OCI-LY7 (cell line): ENCODE measurements at regions not wholly inside any gene's neighbourhood (a gene's known extent, or its start where the extent isn't known, plus 50 kb on each side); places are given as distances from the start of the nearest gene placed in this dataset.

Source experiments
- BruUV-seq: library from RNA; stranded (reverse); fragments of 400-500 nt; replicated peaks from 2 replicates; lab custom pipeline; 2021; lab: Mats Ljungman, UMichigan
- CTCF ChIA-PET: fragments of 300-600 bp; sonication (Branson Sonifier 250); formaldehyde crosslinking; loops from one replicate; lab custom pipeline; 2022; ENCODE audit warnings: antibody characterized with exemption; ENCODE audit not compliant: unreplicated experiment; lab: Charles Lee
- POLR2A ChIA-PET: fragments of 300-600 bp; sonication (Branson Sonifier 250); formaldehyde crosslinking; loops from one replicate; lab custom pipeline; 2022; ENCODE audit warnings: antibody characterized with exemption; lab: Charles Lee
- DNase-seq: peaks from one replicate; pipeline ENCODE4 v3.0.0-alpha.2; 2015; ENCODE audit warnings: low spot score
- H2AFZ ChIP-seq: fragments of 200-600 bp; sonication (generic), shearing (Covaris generic); 2 replicates; pipeline ENCODE4 v1.6.1; 2014; ENCODE audit warnings: mild to moderate bottlenecking, antibody characterized with exemption, low read length, moderate library complexity
- H3K27ac ChIP-seq: fragments of 200-600 bp; sonication (generic); 2 replicates; pipeline ENCODE4 v1.5.1; 2014; ENCODE audit warnings: mixed run types, low read depth, mild to moderate bottlenecking, moderate library complexity, low read length, inconsistent platforms; ENCODE audit not compliant: poor library complexity, severe bottlenecking
- H3K36me3 ChIP-seq: fragments of 200-600 bp; sonication (generic); 2 replicates; pipeline ENCODE4 v1.6.1; 2014; ENCODE audit warnings: mild to moderate bottlenecking, antibody characterized with exemption, low read length, moderate library complexity, mixed read lengths; ENCODE audit not compliant: insufficient read depth
- H3K4me1 ChIP-seq: fragments of 200-600 bp; sonication (generic); 2 replicates; pipeline ENCODE4 v1.5.1; 2014; ENCODE audit warnings: mild to moderate bottlenecking, low read length; ENCODE audit not compliant: insufficient read depth, poor library complexity, severe bottlenecking
- H3K4me2 ChIP-seq: fragments of 200-600 bp; sonication (generic); 2 replicates; pipeline ENCODE4 v1.6.1; 2014; ENCODE audit warnings: mild to moderate bottlenecking, low read length
- H3K4me3 ChIP-seq: fragments of 200-600 bp; sonication (generic); 2 replicates; pipeline ENCODE4 v1.5.1; 2014; ENCODE audit warnings: mild to moderate bottlenecking, low read depth, low read length; ENCODE audit not compliant: poor library complexity, severe bottlenecking
- H3K79me2 ChIP-seq: fragments of 200-600 bp; sonication (generic); 2 replicates; pipeline ENCODE4 v1.6.1; 2016; ENCODE audit warnings: low read depth, mild to moderate bottlenecking, low read length, moderate library complexity, mixed read lengths; ENCODE audit not compliant: insufficient read depth
- H3K9me2 ChIP-seq: fragments of 200-600 bp; sonication (generic); 2 replicates; pipeline ENCODE4 v1.6.1; 2016; ENCODE audit warnings: mild to moderate bottlenecking, low read length, mixed read lengths; ENCODE audit not compliant: insufficient read depth
- H3K9me3 ChIP-seq: fragments of 200-600 bp; sonication (generic); 2 replicates; pipeline ENCODE4 v1.6.1; 2014; ENCODE audit warnings: mild to moderate bottlenecking, mixed run types, low read length, mixed read lengths
- H4K20me1 ChIP-seq: fragments of 200-600 bp; sonication (generic); 2 replicates; pipeline ENCODE4 v1.6.1; 2014; ENCODE audit warnings: mild to moderate bottlenecking, antibody characterized with exemption, low read length, moderate library complexity, mixed read lengths; ENCODE audit not compliant: insufficient read depth
- EZH2phosphoT487 ChIP-seq: fragments of 200-600 bp; sonication (generic); IDR thresholded peaks from 2 replicates; pipeline ENCODE4 v1.6.1; 2018; ENCODE audit warnings: low read depth, borderline replicate concordance, mild to moderate bottlenecking, mixed run types, antibody characterized with exemption, low read length, moderate library complexity, mixed read lengths
- intact Hi-C: fragments of 100-400 bp; cut with micrococcal nuclease; formaldehyde crosslinking; loops from one replicate; pipeline ENCODE4 v1.10.0; 2022; ENCODE audit not compliant: unreplicated experiment
- TF ChIP-seq, protein P1 (sequence below): fragments of 200-600 bp; sonication (generic); conservative IDR thresholded peaks from 2 replicates; pipeline ENCODE4 v1.5.1; 2014; ENCODE audit warnings: mild to moderate bottlenecking, antibody characterized with exemption, low read length, moderate library complexity, mixed read lengths

DNA sequence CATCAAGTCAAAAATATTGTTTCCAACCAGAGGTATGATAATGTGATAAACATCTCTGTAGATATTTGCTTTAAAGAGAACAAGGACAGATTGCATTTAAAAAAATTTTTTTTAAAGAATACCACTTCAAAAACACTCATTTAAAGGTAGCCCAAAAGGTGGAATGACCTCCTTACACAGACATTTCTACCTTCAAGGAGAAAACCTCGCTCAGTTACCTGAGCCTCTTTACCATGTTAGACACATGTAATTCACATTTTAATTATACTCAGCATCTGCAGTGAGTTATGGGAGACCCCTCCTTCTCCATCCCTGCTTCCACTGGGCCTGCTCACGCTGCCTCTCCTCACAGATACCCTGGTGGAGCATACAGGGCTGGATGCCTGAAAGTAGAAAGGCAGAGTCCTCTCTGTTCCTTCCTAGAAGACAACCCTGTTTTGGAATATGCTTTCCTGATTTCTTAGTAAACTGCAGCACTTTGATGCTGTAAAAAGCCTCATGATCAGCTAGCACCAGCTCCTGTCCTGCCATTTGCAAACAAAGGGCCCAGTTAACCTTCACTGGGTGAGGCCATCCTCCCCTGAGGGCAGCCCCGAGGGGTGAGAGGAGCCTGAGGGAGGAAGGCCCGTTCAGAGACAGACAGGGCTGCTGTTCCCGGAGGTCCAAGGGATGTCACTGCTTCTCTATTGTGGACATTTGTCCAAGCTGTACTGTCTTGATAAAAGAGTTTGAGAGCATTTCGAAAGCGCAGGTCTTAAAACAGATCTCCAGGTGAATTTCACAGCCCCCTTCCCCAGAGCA is 117.8 kb downstream of the IRS2 start:
- CTCF ChIA-PET, result no interaction called here
- Histone ChIP-seq H3K4me3 (no peak overlapping the region), H2AFZ (no peak overlapping the region), H3K79me2 (no peaks in the 10 kb centered on the region), H4K20me1 (no peaks in the 10 kb centered on the region), H3K9me2 (no peaks in the 10 kb centered on the region), H3K36me3 (no peaks in the 10 kb centered on the region), H3K27ac (no peak overlapping the region), H3K9me3 (no peaks in the 10 kb centered on the region), H3K4me2 (no peak overlapping the region), H3K4me1 (no peaks in the 10 kb centered on the region)
- no peak for TF ChIP-seq EZH2phosphoT487
- TF ChIP-seq, protein P1, sequence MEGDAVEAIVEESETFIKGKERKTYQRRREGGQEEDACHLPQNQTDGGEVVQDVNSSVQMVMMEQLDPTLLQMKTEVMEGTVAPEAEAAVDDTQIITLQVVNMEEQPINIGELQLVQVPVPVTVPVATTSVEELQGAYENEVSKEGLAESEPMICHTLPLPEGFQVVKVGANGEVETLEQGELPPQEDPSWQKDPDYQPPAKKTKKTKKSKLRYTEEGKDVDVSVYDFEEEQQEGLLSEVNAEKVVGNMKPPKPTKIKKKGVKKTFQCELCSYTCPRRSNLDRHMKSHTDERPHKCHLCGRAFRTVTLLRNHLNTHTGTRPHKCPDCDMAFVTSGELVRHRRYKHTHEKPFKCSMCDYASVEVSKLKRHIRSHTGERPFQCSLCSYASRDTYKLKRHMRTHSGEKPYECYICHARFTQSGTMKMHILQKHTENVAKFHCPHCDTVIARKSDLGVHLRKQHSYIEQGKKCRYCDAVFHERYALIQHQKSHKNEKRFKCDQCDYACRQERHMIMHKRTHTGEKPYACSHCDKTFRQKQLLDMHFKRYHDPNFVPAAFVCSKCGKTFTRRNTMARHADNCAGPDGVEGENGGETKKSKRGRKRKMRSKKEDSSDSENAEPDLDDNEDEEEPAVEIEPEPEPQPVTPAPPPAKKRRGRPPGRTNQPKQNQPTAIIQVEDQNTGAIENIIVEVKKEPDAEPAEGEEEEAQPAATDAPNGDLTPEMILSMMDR, result no peak
- POLR2A ChIA-PET, result interaction anchor here (0.7 kb wide), 1 partner anchor 94 kb away, joined by 3 read pairs; no protein-coding TSS in a partner anchor
- no TSS peak for BruUV-seq
- intact Hi-C loops, result no loop called here
- no peak for DNase-seq

- intact Hi-C loops, result no loop called here
- POLR2A ChIA-PET, result no interaction called here
- Histone ChIP-seq H3K4me3 (no peak overlapping the region), H3K27ac (no peak overlapping the region), H3K79me2 (no peaks in the 10 kb centered on the region), H3K4me2 (no peak overlapping the region), H3K36me3 (no peaks in the 10 kb centered on the region), H3K9me2 (no peaks in the 10 kb centered on the region), H2AFZ (no peak overlapping the region), H3K4me1 (no peaks in the 10 kb centered on the region), H3K9me3 (no peaks in the 10 kb centered on the region), H4K20me1 (no peaks in the 10 kb centered on the region)
- no peak for TF ChIP-seq EZH2phosphoT487
- TF ChIP-seq, protein P1, result no peak
- CTCF ChIA-PET, result no interaction called here
- BruUV-seq, result no TSS peak
- no peak for DNase-seq
Measured at GRCh38 chr13:109667807-109668291, 118.5 kb downstream of the IRS2 start.

DNA sequence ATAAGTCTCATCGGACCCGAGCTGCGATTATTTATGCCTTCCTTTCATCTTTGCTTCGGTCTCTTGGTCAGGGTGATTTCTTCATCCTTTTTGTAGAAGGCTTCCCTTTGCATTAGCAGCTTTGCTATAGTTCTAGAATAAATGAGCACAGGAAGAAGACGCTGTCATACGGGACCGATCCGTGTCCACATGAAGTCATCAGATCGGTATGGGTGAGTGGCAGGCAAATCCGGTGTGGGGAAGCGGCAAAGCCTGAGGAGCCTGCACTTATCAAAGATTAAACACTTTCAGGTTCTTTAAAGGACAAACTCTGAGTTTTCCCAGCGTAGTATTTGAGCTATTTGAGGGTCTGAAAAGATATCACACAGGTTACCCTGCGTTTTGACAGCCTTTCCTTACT is 119.3 kb downstream of the IRS2 start:
- ChIA-PET CTCF (no interaction called here), POLR2A (interaction anchor here (0.6 kb wide), 1 partner anchor 52 kb away, joined by 3 read pairs; no protein-coding TSS in a partner anchor)
- H3K79me2 ChIP-seq, result no peaks in the 10 kb centered on the region
- no TSS peak for BruUV-seq
- H3K9me2 ChIP-seq, result no peaks in the 10 kb centered on the region
- no peaks in the 10 kb centered on the region for H3K9me3 ChIP-seq
- DNase-seq, result no peak
- no peaks in the 10 kb centered on the region for H3K4me1 ChIP-seq
- intact Hi-C loops, result no loop called here
- no peak overlapping the region for H3K4me2 ChIP-seq
- H3K4me3 ChIP-seq, result no peak overlapping the region
- no peak overlapping the region for H3K27ac ChIP-seq
- TF ChIP-seq, protein P1, result no peak
- TF ChIP-seq EZH2phosphoT487, result no peak
- no peak overlapping the region for H2AFZ ChIP-seq
- H4K20me1 ChIP-seq, result no peaks in the 10 kb centered on the region
- no peaks in the 10 kb centered on the region for H3K36me3 ChIP-seq
